GM19395 (cell line): ENCODE measurements at regions not wholly inside any gene's neighbourhood (a gene's known extent, or its start where the extent isn't known, plus 50 kb on each side); places are given as distances from the start of the nearest gene placed in this dataset.
A peak's percentile ranks its signal among the peaks of the same experiment; 100 is the strongest.

Experiments used
- ATAC-seq: cut with Tn5 transposase; IDR thresholded peaks from one replicate; pipeline ENCODE4 v1.9.1; 2021; ENCODE audit warnings: mild to moderate bottlenecking, moderate library complexity; ENCODE audit not compliant: unreplicated experiment

DNA sequence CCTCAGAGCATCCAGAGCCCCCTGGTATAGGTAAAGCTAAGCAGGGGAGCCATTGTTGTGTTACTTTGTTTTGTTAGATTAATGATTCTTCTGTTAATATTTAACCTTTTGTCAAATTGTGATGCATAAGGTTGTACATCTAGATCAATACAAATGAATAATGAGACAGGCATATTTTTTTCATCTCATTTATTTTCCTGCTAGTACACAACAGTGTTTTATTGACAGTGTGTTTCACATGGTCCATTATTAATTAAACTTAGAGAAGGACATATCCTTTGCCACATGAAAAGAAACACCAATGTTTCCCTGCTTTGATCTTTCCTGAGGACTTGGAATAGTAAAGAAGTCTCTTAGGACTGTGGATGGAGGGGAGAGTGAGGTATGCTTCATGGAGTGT lies 543.6 kb upstream of the CFAP20DC start:
- ATAC-seq = no peak

DNA sequence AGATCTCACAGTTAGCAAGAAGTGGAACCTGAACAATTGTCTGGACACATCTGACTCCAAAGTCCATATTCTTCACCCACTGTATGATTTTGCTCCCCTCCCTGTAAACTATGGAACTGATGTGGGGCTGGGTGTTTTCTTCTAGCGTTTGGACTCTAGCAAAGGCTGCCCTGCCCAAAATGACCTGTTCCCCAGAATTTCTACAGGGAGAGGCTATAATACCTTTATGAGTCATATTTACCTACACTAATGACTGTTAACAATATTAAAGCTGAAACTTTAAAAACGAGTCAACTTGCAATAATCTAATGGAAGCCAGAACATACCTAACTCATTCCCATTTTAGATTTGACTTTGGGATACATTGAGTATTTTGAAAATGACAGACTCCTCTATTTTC lies 531.2 kb upstream of the CFAP20DC start:
- no peak for ATAC-seq

DNA sequence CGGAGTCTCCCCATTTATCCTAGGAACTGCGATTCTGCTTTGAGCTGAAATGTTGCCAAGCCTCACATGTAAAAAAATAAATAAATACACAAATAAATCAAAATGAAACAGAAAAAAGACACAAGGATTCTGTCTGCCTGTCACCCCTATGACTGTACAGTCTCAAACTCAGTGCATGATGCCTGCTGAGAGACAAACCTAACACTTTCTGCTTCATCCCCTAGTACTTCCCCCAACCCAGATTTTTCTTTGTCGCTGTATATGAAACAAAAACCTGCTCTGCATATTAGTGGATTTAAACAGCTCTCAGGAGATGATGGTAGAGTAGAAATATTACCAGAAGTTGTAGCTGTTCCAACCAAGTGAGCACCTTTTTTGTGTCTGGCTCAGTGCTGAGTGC lies 530.7 kb upstream of the CFAP20DC start:
- ATAC-seq = no peak

DNA sequence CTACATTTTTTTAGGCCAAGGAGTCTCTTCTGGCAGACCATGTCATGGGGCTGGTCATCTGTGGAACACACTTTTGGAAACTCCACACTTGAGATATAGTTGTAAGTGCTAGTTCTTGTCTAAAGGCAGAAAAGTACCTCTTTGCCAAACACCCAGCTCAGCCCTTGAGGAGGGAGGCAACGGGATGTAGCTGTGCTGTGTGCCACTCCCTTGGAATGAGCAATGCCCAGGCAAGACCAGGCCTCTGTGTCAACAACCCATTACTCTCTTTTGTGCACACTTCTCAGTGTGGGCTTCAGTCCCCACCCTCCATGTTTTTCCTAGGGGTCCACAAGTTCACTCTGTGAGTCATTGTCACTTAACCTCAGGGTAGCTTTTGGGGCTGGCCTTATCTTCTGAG lies 528.3 kb upstream of the CFAP20DC start:
- ATAC-seq = no peak

- ATAC-seq = no peak
These were observed 526.8 kb upstream of the CFAP20DC start for GRCh38 chr3:59576606-59577005.

- peak; percentile 89 for ATAC-seq
These were observed 525.5 kb upstream of the CFAP20DC start for GRCh38 chr3:59575113-59576001.

DNA sequence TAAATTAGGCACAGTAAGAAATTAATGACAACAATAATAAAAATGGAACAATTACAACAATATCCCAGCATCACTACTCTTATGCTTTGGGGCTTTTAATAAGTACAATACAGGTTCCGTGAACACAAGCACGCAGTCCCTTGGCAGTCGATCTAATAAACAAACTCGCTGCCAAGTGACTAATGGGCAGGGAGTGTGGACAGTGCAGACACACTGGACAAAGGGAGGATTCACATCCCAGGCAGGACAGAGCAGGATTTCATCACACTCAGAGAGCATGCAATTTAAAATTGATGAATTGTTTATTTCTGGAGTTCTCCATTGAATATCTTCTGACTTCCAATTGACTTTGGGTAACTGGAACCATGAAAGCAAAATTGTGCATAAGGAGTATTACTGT lies 524.1 kb upstream of the CFAP20DC start:
- ATAC-seq = no peak

- ATAC-seq = no peak
These were observed 522.3 kb upstream of the CFAP20DC start for GRCh38 chr3:59572106-59572505.

GRCh38 chr3:59570806-59571205 lies 521.0 kb upstream of the CFAP20DC start:
- no peak for ATAC-seq

- no peak for ATAC-seq
These were observed 517.8 kb upstream of the CFAP20DC start for GRCh38 chr3:59567661-59568060.

- ATAC-seq = peak; percentile 99
These were observed 516.7 kb upstream of the CFAP20DC start for GRCh38 chr3:59566481-59566975.

- no peak for ATAC-seq
These were observed 515.3 kb upstream of the CFAP20DC start for GRCh38 chr3:59565125-59565524.

DNA sequence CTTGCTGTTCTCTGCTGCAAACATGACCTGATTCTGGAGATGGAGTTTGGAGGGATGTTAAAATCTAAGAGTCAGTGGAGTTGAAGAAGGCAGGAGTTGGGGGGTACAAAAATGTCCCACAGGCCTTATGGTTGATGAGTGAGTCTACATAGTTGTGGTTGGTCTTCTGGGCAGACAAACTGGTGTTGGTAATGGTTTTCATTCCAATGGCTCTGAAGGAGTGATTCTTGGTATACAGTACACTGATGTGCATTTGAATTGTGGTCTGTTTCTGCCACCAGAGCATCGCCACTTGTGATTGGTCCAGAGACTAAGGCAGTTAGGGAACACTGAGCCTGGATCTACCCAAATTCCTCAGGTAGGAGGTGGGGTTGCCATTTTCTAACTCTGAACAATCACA lies 514.1 kb upstream of the CFAP20DC start:
- no peak for ATAC-seq

GRCh38 chr3:59563072-59563605 lies 513.3 kb upstream of the CFAP20DC start:
- ATAC-seq = no peak

DNA sequence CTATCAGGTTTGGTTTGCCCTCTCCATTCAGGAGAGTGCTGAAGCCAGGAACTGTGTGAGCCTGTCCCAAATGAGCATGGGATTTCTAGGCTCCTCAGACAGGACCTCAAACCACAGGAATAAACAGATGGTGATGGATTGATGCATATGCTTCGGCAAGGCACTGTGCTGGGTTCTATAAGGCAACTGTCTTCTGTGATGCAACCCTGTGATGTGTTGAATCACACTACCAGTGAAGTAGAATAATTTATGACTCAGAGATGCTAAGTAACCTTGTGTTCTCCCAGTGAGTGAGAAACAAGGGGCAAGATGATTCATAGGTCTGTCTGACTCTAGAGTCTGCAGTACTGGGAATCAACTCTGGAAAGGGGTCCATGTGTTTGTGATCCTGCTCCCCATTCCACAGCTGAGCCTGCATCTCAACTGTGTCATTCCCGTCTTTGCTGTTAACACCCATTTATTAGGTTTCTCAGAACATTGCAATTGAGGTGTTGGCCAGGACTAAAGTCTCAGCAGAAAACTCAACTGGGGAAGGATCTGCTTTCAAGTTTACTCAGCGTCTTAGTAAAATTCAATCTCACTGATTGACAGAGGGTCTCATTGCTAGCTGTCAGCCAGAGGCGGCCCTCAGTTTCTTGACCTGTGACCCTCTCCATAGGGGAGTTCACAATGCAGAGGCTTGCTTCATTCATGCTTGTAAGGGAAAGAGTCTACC lies 510.1 kb upstream of the CFAP20DC start:
- ATAC-seq = no peak

DNA sequence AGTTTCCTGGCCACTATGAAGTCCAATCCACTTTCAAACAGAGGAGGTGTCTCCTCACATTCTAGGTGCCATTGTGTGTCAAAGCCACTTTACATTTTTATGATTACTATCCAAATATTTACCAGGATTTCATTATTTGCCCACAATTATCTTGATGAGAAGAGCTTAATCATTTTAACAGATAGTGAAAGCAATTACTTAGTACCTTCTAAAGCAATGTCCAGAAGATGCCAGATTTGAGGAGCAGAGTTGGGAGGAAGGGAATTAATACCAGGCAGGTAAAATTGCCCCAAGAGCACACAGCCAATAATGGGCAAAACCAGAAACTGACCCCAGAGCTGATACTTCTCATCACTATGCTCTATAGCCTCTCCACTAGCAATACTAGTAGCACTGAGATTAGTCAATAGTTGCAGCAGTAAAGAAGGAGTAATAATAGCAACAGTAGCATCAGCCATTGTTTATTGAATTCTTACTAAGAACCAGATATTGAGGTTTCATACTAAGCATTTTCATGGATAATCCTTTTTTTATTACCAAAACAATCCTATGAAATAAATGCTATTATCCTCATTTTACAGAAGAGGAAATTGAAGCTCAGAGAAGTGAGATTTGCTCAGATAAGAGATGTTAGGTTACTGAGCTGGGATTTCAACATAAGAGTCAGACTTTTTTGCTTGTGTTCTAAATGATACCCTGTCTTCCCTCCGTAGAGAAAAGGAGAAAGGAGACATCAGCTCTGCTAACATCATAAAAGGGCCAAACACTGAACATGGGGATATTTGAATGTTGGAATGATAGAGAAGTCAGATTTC lies 509.3 kb upstream of the CFAP20DC start:
- no peak for ATAC-seq

GRCh38 chr3:59555593-59556315 lies 505.9 kb upstream of the CFAP20DC start:
- no peak for ATAC-seq

DNA sequence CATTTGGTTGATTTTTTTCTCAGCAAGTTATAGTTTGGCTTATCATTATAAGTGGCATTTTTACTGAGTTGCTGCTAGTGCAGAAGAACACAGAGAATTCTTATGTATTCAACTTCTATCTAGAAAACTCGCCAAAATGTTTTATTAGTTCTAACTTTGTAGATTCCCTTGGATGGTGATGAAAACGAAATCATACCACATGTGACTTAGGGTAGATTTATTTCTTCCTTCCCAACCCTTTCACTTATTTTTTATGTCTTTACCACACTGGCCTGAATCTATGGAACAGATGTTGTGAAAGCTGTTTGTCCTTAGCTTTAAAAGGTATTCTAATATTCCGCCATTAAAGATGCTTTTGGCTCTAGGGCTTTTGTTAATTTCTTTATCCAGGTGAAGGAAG lies 503.3 kb upstream of the CFAP20DC start:
- no peak for ATAC-seq

- ATAC-seq = no peak
These were observed 502.0 kb upstream of the CFAP20DC start for GRCh38 chr3:59551834-59552233.

DNA sequence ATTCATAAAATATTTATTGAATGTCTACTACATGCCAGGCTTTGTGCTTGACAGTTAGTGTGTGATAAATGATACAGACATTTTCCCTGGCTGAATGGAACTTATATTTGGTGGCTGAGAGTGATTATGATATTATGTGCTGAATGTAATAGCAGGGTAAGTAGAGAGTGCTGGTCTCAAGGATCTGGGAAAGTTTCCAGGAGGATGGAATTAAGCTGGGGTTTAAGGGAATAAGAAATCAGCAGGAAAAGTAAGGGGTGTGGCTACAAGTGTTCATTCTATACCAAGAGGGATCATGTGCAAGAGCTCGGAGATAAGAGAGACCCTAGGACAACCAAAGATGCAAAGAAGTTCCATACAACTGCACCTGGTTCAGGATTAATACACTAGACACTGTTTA lies 500.1 kb upstream of the CFAP20DC start:
- ATAC-seq = no peak
